ENCODE measurements at regions not wholly inside any gene's neighbourhood (a gene's known extent, or its start where the extent isn't known, plus 50 kb on each side); places are given as distances from the start of the nearest gene placed in this dataset.

GRCh38 chr13:63409791-63410351 is 1994.2 kb upstream of the PCDH20 start:
- intact Hi-C loops (cut with DNase I): no loop called here
- no peak for DNase-seq (ENCODE audit: low spot score)

DNA sequence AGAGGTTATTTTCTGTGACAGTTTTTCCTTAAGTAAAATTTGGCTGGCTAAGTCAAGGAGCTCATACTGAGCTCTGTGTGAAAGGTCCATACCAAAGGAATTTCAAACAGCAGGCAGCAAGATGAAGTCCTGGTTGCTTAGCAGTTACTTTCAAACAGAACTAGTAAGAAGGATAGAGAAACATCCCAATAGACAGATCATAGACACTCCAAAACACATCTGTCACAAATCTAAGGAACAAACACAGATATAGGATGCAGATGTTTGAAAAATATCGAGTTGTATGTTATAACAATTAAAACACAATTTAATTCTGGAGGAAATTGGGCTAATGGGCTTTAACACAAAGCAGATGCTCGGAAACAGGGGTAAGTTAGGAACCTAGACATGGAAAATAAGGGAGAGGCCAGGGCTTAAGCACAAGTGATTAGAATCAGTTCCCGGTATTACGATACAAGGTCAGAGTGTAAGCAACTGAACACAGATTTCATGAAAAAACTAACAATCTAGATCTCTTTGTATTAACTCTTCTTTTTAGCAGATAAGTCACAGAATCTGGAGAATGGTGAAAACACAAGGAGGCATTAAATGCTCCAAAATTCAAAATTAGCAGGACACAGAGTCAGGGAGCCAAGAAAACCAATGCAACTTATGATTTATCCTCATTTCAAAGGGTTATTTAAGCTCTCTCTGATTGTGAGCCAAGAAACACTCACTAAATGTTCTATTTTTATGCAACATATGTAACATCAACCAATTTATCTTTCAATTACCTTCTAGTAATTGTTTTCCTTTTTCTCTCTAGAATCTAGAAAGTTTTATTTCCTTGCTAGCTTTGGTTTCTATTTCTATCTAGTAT is 1992.9 kb upstream of the PCDH20 start:
- intact Hi-C loops (cut with DNase I): no loop called here
- no peak for DNase-seq (ENCODE audit: low spot score)

- intact Hi-C loops (cut with DNase I): no loop called here
- DNase-seq (ENCODE audit: low spot score): no peak
These were observed 1988.1 kb upstream of the PCDH20 start for GRCh38 chr13:63403733-63404132.

- intact Hi-C loops (cut with DNase I): no loop called here
- DNase-seq (ENCODE audit: low spot score): no peak
These were observed 1981.1 kb upstream of the PCDH20 start for GRCh38 chr13:63396746-63397145.

DNA sequence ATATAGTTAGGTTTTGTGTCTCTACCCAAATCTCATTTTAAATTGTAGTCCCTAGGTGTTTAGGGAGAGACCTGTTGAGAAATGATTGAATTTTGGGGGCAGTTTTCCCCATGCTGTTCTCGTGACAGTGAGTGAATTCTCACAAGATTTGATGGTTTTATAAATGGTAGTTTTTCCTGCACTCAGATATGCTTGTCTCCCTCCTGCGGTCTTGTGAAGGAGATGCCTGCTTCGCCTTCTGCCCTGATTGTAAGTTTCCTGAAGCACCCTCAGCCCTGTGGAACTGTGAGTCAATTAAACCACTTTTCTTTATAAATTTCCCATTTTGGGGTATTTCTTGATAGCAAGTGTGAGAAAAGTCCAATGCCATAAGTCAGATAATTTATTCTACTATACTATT is 1977.5 kb upstream of the PCDH20 start:
- intact Hi-C loops (cut with DNase I): no loop called here
- DNase-seq (ENCODE audit: low spot score): no peak

- intact Hi-C loops (cut with DNase I): no loop called here
These were observed 1974.1 kb upstream of the PCDH20 start for GRCh38 chr13:63389756-63390155.

DNA sequence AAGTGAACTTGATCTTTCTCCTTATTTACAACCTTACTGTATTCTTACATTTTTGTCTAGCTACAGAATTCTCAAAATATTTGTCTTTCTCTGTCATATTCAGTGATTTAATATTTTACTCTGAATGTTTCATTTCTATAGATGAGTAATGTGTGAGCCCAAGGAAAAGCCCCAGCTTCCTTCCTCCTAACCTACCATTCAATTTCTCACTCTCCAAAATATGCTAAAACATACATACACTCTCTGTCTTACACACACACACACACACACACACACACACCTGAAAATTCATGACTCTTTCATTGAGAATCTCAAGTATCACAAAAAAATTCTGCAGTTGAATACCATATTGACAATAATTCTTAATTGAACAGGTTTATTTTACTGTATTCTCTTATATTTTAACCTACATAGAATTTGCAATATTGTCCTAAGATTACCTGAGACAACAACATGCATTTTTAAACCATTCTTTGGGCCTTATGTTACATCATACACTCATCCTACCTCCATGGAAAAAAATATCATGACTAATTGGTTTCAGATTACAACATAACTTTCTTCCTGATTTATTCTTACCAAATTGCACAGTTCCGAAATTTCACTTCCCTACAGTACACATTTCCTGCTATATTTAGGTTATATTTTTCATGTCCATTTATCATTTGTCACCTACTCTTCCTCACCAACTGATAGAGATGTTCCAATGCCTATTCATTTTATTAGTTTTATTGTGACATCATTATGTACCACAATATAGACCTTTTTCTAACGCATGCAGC is 1965.6 kb upstream of the PCDH20 start:
- no peak for DNase-seq (ENCODE audit: low spot score)
- intact Hi-C loops (cut with DNase I): no loop called here

More at GRCh38 chr13:63389756-63390155, 1974.1 kb upstream of the PCDH20 start:
- no peak for DNase-seq (ENCODE audit: low spot score)

GRCh38 chr13:63377986-63378385 is 1962.3 kb upstream of the PCDH20 start:
- no peak for DNase-seq (ENCODE audit: low spot score)
- intact Hi-C loops (cut with DNase I): no loop called here

DNA sequence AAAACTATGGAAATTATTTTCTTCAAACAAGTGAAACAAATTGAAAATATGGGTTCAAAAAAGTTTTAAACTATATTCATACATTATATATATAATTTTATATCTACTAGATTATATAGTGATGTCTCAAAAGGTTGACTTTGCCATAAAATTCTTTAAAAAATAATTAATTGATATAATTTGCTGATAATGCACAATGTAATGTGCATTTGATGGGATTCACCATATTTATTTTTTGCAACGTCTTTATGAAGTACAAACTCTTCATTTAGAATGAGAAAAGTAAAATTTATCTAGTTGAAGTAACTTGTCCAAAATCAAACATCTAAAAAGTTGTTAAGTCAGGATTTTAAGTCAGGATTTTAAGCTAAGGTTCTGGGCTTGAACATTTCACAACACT is 1954.5 kb upstream of the PCDH20 start:
- no peak for DNase-seq (ENCODE audit: low spot score)
- intact Hi-C loops (cut with DNase I): no loop called here

DNA sequence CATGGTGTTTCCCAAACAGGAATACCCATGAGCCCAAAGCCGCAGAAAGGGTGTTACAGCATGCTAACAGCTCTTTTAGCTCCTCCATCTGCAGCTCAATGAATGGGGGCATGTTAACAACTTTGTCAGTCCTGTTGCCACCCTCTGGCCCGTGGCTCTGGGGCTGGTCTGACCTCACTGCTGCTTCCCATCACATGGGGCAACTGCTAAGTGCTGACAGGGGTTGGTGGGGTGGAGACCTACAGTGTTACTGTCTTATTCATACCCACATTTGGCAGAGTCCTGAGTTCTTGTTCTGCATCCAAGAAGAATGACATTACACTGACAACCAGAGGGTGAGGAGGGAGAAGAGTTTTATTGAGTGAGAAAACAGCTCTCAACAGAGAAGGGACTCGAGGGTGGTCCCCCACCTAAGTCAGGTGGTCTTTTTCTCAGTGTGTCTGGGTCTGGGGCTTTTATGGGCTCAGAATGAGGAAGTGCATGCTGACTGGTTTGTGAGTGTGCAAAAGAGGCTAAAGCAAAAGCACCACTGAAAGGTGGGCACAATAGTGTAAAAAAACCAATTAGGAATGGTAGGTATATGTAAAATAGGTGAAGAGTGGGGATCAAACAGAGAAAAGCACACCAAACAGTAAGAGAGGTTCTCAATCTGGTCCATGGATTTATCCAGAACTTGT is 1952.0 kb upstream of the PCDH20 start:
- intact Hi-C loops (cut with DNase I): no loop called here
- no peak for DNase-seq (ENCODE audit: low spot score)

- intact Hi-C loops (cut with DNase I): no loop called here
- DNase-seq (ENCODE audit: low spot score): no peak
These were observed 1948.5 kb upstream of the PCDH20 start for GRCh38 chr13:63364159-63364558.

DNA sequence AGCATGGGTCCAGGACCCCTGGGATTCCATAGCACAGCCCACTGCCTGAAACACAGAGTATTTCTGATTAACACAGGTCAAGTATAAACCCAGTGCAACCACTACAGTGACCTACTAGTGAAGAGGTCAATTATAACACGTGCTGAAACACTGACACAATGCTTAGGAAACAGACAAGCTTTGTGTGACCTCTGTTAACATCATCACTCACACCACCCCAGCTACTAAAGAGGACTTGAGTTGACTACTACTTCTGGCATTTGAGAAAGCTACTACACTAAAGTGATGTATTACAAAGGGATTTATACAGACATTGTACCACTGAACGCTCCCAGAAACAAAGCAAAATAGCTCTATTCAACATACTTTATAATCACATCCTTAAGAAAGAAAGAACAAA is 1935.9 kb upstream of the PCDH20 start:
- DNase-seq (ENCODE audit: low spot score): no peak
- intact Hi-C loops (cut with DNase I): no loop called here

- intact Hi-C loops (cut with DNase I): no loop called here
- no peak for DNase-seq (ENCODE audit: low spot score)
These were observed 1935.4 kb upstream of the PCDH20 start for GRCh38 chr13:63351081-63351480.

GRCh38 chr13:63345835-63346234 is 1930.2 kb upstream of the PCDH20 start:
- intact Hi-C loops (cut with DNase I): no loop called here
- no peak for DNase-seq (ENCODE audit: low spot score)

GRCh38 chr13:63344711-63345110 is 1929.1 kb upstream of the PCDH20 start:
- no peak for DNase-seq (ENCODE audit: low spot score)
- intact Hi-C loops (cut with DNase I): no loop called here

GRCh38 chr13:63337921-63338320 is 1922.3 kb upstream of the PCDH20 start:
- no peak for DNase-seq (ENCODE audit: low spot score)
- intact Hi-C loops (cut with DNase I): no loop called here

DNA sequence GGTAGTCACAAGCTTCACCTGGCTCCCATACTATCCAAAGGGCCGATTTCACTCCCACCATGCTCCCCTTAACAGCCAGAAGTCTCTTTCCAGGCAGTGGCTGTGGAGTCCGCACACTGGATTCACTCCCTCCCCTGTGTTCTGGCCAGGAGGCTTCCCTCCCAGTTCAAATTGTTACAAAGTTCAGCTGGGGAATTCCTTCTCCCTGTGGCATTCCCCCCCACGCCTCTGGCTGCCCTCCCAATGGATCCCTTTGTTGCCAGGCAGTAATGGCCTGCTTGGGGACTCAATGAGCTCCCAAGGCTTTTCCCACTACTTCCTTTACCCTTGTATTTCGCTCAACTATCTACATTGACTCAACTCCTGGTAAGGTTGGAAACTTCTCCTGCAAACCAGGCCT is 1921.4 kb upstream of the PCDH20 start:
- intact Hi-C loops (cut with DNase I): no loop called here
- no peak for DNase-seq (ENCODE audit: low spot score)

GRCh38 chr13:63336549-63336948 is 1920.9 kb upstream of the PCDH20 start:
- intact Hi-C loops (cut with DNase I): no loop called here
- no peak for DNase-seq (ENCODE audit: low spot score)

DNA sequence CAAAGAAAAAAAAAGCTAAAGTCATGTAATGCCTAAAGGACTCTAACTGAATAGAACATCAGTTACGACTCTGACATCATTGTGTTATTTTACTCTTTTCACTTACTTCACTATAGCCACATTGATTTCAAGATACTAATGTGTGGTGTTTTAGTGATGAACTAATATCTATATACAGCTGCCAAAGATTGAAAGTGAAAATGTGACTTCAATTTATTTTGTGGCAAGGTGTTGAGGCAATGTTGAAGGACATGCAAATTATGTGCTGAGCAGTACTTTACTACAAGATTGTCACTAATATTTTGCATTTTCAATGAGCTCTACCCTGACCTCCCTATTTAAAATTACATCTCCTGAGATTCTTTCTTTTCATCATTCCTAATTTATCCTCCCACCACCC is 1911.9 kb upstream of the PCDH20 start:
- intact Hi-C loops (cut with DNase I): no loop called here
- no peak for DNase-seq (ENCODE audit: low spot score)

- intact Hi-C loops (cut with DNase I): no loop called here
- no peak for DNase-seq (ENCODE audit: low spot score)
These were observed 1907.8 kb upstream of the PCDH20 start for GRCh38 chr13:63323441-63323840.

All from cardiac septum (tissue), 1 donor.